ENCODE measurements at regions not wholly inside any gene's neighbourhood (a gene's known extent, or its start where the extent isn't known, plus 50 kb on each side); places are given as distances from the start of the nearest gene placed in this dataset.

DNA sequence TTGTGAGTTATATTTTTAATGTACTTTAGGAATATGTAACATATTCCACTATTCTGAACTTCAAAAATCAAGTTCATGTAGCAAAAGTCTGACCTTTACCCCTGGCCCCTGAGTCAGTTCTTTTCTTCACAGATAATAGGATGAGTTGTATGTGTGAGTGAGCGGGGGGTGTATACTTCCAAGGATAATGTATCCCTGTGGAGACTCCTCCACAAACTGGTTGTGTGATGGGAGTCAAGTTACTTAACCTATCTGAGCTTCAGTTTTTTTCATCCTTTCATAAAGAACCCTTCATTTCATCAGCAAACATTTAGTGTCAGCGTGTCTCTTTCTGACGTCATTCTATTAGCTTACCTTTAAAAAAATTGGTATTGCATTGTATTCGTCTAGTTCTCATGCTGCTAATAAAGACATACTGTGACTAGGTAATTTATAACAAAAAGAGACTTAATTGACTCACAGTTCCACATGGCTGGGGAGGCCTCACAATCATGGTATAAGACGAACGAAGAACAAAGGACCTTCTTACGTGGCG is 288.1 kb upstream of the GPC6 start:
- no peak for TF ChIP-seq CTCF (IDR thresholded peaks at IDR 0.05; ENCODE audit: control insufficient read depth, insufficient read depth, low read depth, low read length, missing control alignments)
- DNase-seq (ENCODE audit: low read depth) = no peak
- H3K4me3 ChIP-seq (ENCODE audit: control insufficient read depth, low read depth, low read length) = no peak overlapping the region

DNA sequence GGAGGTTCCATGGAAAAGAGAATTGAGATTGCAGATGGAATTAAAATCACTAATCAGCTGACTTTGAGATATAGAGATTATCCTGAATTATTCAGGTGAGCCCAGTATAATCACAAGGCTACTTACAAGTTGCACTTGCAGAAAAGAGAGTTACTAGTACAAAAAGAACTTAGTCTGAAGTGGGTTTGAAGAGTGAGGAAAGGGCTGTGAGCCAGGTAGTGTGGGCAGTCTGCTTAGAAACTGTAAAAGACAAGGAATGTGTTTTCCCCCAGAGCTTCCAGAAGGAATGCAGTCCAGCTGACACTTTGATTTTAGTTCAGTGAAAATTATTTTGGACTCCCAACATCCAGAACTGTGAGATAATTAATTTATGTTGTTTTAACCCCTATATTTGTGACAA is 285.4 kb upstream of the GPC6 start:
- no peak for TF ChIP-seq CTCF (IDR thresholded peaks at IDR 0.05; ENCODE audit: control insufficient read depth, insufficient read depth, low read depth, low read length, missing control alignments)
- H3K4me3 ChIP-seq (ENCODE audit: control insufficient read depth, low read depth, low read length) = no peak overlapping the region
- DNase-seq (ENCODE audit: low read depth) = no peak

GRCh38 chr13:92947770-92948434 is 278.7 kb upstream of the GPC6 start:
- DNase-seq (ENCODE audit: low read depth) = no peak

DNA sequence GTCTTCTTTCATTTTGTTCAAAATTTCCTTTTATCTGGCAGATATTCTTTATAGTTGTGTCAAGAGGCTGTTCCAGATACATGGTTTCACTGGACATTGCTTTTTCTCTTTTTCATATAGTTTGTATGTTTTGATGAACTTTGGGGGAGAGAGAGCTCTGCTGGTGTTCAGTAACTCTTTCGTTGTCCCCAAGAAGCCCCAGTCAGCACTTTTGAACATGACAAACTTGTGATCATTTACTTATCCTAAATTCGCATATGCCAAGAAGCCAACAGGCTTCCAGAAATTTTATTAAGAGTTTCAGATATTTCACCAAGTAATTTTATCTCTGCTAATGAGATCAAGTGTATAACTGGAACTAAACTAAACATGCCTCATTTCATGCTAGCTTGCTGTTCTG is 275.8 kb upstream of the GPC6 start:
- no peak for TF ChIP-seq CTCF (IDR thresholded peaks at IDR 0.05; ENCODE audit: control insufficient read depth, insufficient read depth, low read depth, low read length, missing control alignments)
- DNase-seq (ENCODE audit: low read depth) = no peak

More at GRCh38 chr13:92947770-92948434, 278.7 kb upstream of the GPC6 start:
- TF ChIP-seq CTCF (IDR thresholded peaks at IDR 0.05; ENCODE audit: control insufficient read depth, insufficient read depth, low read depth, low read length, missing control alignments) = no peak
- H3K4me3 ChIP-seq (ENCODE audit: control insufficient read depth, low read depth, low read length) = no peak overlapping the region

GRCh38 chr13:92951273-92951890 is 275.2 kb upstream of the GPC6 start:
- no peak for DNase-seq (ENCODE audit: low read depth)
- no peak for TF ChIP-seq CTCF (IDR thresholded peaks at IDR 0.05; ENCODE audit: control insufficient read depth, insufficient read depth, low read depth, low read length, missing control alignments)

More for the DNA sequence above, 275.8 kb upstream of the GPC6 start:
- no peak overlapping the region for H3K4me3 ChIP-seq (ENCODE audit: control insufficient read depth, low read depth, low read length)

DNA sequence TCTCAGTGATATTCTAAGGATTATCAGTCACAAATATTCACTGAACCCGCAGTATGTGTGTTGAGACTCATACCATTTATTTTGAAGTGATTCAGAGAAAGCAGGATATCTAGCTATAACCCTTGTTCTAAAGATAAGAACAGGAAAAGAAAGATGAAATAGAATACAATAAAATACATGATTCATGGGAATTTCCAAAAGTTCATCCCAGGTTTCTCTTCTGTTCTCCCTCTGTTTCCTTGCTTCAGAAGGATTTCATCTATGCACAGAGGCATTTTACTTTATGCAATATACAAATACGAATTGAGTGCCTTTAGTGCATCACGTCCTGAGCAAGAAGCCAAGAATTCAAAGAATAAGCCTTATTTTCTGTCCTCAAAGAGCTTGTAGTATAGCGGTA is 274.4 kb upstream of the GPC6 start:
- no peak overlapping the region for H3K4me3 ChIP-seq (ENCODE audit: control insufficient read depth, low read depth, low read length)
- TF ChIP-seq CTCF (IDR thresholded peaks at IDR 0.05; ENCODE audit: control insufficient read depth, insufficient read depth, low read depth, low read length, missing control alignments) = no peak
- DNase-seq (ENCODE audit: low read depth) = no peak

More at GRCh38 chr13:92951273-92951890, 275.2 kb upstream of the GPC6 start:
- no peak overlapping the region for H3K4me3 ChIP-seq (ENCODE audit: control insufficient read depth, low read depth, low read length)

Measured in AG09309 (cell line).